Left forelimb (tissue), 1 donor: ENCODE measurements at regions not wholly inside any gene's neighbourhood (a gene's known extent, or its start where the extent isn't known, plus 50 kb on each side); places are given as distances from the start of the nearest gene placed in this dataset.
"Not testable (repeated sequence)": the region's sequence is repeated elsewhere in the genome, so short reads cannot be mapped to it uniquely, and the experiment has no call there.

ENCODE experiments used
- DNase-seq: peaks from one replicate; pipeline ENCODE4 v3.0.0-alpha.2; 2018; ENCODE audit warnings: low spot score

- no peak for DNase-seq
These were observed 227.7 kb upstream of the TMEM260 start for GRCh38 chr14:56351861-56352260.

GRCh38 chr14:56352999-56353398 is 226.6 kb upstream of the TMEM260 start:
- DNase-seq: no peak

- no peak for DNase-seq
These were observed 222.2 kb upstream of the TMEM260 start for GRCh38 chr14:56357428-56357827.

- no peak for DNase-seq
These were observed 221.3 kb upstream of the TMEM260 start for GRCh38 chr14:56358275-56358674.

- no peak for DNase-seq
These were observed 220.6 kb upstream of the TMEM260 start for GRCh38 chr14:56358851-56359614.

- DNase-seq: not testable (repeated sequence)
These were observed 213.9 kb upstream of the TMEM260 start for GRCh38 chr14:56365663-56366062.

- no peak for DNase-seq
These were observed 212.2 kb upstream of the TMEM260 start for GRCh38 chr14:56367416-56367815.

GRCh38 chr14:56371737-56372136 is 207.9 kb upstream of the TMEM260 start:
- no peak for DNase-seq

GRCh38 chr14:56374421-56374820 is 205.2 kb upstream of the TMEM260 start:
- DNase-seq: no peak

- no peak for DNase-seq
These were observed 201.6 kb upstream of the TMEM260 start for GRCh38 chr14:56378046-56378445.

- no peak for DNase-seq
These were observed 201.1 kb upstream of the TMEM260 start for GRCh38 chr14:56378475-56378877.

GRCh38 chr14:56379956-56380355 is 199.6 kb upstream of the TMEM260 start:
- no peak for DNase-seq

- no peak for DNase-seq
These were observed 193.6 kb upstream of the TMEM260 start for GRCh38 chr14:56386024-56386423.

- DNase-seq: no peak
These were observed 188.7 kb upstream of the TMEM260 start for GRCh38 chr14:56390859-56391258.

- no peak for DNase-seq
These were observed 184.6 kb upstream of the TMEM260 start for GRCh38 chr14:56394826-56395530.

- DNase-seq: no peak
These were observed 179.3 kb upstream of the TMEM260 start for GRCh38 chr14:56400109-56400825.

GRCh38 chr14:56412468-56413434 is 166.8 kb upstream of the TMEM260 start:
- no peak for DNase-seq

GRCh38 chr14:56413721-56414120 is 165.9 kb upstream of the TMEM260 start:
- no peak for DNase-seq

- DNase-seq: no peak
These were observed 165.4 kb upstream of the TMEM260 start for GRCh38 chr14:56414236-56414635.

- DNase-seq: no peak
These were observed 163.4 kb upstream of the TMEM260 start for GRCh38 chr14:56416213-56416612.

- no peak for DNase-seq
These were observed 162.4 kb upstream of the TMEM260 start for GRCh38 chr14:56417173-56417572.

- DNase-seq: no peak
These were observed 159.8 kb upstream of the TMEM260 start for GRCh38 chr14:56419750-56420149.
